Keratinocyte (primary cell): ENCODE measurements at regions not wholly inside any gene's neighbourhood (a gene's known extent, or its start where the extent isn't known, plus 50 kb on each side); places are given as distances from the start of the nearest gene placed in this dataset.

ENCODE experiments used
- DNase-seq: peaks from one replicate; pipeline ENCODE4 v3.0.0-alpha.2; 2011; ENCODE audit warnings: low read depth, missing footprints, low spot score
- FAIRE-seq: peaks from 2 replicates; lab custom pipeline; 2011; peaks lifted over from hg19 to GRCh38; lab: Jason Lieb, UNC
- H2AFZ ChIP-seq: 2 replicates; pipeline ENCODE4 v1.6.0; 2012; ENCODE audit warnings: low read length, control low read depth, inconsistent platforms; ENCODE audit not compliant: control insufficient read depth
- H3K27ac ChIP-seq: 2 replicates; pipeline ENCODE4 v1.5.1; 2011; ENCODE audit warnings: low read length; ENCODE audit not compliant: control insufficient read depth, insufficient read depth
- H3K27me3 ChIP-seq: 3 replicates; pipeline ENCODE4 v1.6.0; 2011; ENCODE audit warnings: low read length; ENCODE audit not compliant: control insufficient read depth, insufficient read depth; ENCODE audit errors: extremely low read depth
- H3K36me3 ChIP-seq, 2 experiments: 2 replicates in 1 of 2; 3 replicates in 1 of 2; pipeline ENCODE4 v1.5.1; 2011; ENCODE audit warnings: low read length in 2 of 2, mild to moderate bottlenecking in 1 of 2; ENCODE audit not compliant: control insufficient read depth in 2 of 2, insufficient read depth in 2 of 2; ENCODE audit errors: extremely low read depth in 1 of 2
- H3K4me1 ChIP-seq: 3 replicates; pipeline ENCODE4 v1.5.1; 2011; ENCODE audit warnings: low read length; ENCODE audit not compliant: control insufficient read depth, insufficient read depth; ENCODE audit errors: extremely low read depth
- H3K4me2 ChIP-seq: 3 replicates; pipeline ENCODE4 v1.6.0; 2011; ENCODE audit warnings: low read depth, low read length; ENCODE audit not compliant: control insufficient read depth, insufficient read depth; ENCODE audit errors: extremely low read depth
- H3K4me3 ChIP-seq, 3 experiments: fragments of 200-600 bp in 1 of 3; sonication (generic) in 1 of 3; 2 replicates in 2 of 3; 3 replicates in 1 of 3; pipeline ENCODE4 v1.5.1; 2011 to 2016; ENCODE audit warnings: low read length in 3 of 3, mild to moderate bottlenecking in 3 of 3, control low read depth in 2 of 3, inconsistent platforms in 1 of 3, low read depth in 1 of 3, mixed read lengths in 1 of 3, mixed run types in 1 of 3, moderate library complexity in 1 of 3; ENCODE audit not compliant: control insufficient read depth in 2 of 3, insufficient read depth in 2 of 3; ENCODE audit errors: extremely low read depth in 1 of 3
- H3K79me2 ChIP-seq: 2 replicates; pipeline ENCODE4 v1.6.0; 2012; ENCODE audit warnings: low read length; ENCODE audit not compliant: control insufficient read depth, insufficient read depth
- H3K9ac ChIP-seq: 3 replicates; pipeline ENCODE4 v1.6.0; 2011; ENCODE audit warnings: low read length; ENCODE audit not compliant: control insufficient read depth, insufficient read depth; ENCODE audit errors: extremely low read depth
- H3K9me1 ChIP-seq: 3 replicates; pipeline ENCODE4 v1.6.0; 2011; ENCODE audit warnings: low read length; ENCODE audit not compliant: control insufficient read depth, insufficient read depth; ENCODE audit errors: extremely low read depth
- H3K9me3 ChIP-seq: 2 replicates; pipeline ENCODE4 v1.5.1; 2012; ENCODE audit warnings: low read depth, low read length; ENCODE audit not compliant: control insufficient read depth
- H4K20me1 ChIP-seq: 3 replicates; pipeline ENCODE4 v1.6.0; 2011; ENCODE audit warnings: low read length; ENCODE audit not compliant: control insufficient read depth, insufficient read depth; ENCODE audit errors: extremely low read depth
- CTCF ChIP-seq, 3 experiments: IDR thresholded peaks in 1 of 3; conservative IDR thresholded peaks in 1 of 3; optimal IDR thresholded peaks in 1 of 3; 2 replicates in 2 of 3; 3 replicates in 1 of 3; pipeline versions ENCODE3 to v1.5.1; 2011; ENCODE audit warnings: low read length in 3 of 3, mild to moderate bottlenecking in 3 of 3, moderate library complexity in 2 of 3, control low read depth in 1 of 3, inconsistent platforms in 1 of 3; ENCODE audit not compliant: insufficient read depth in 2 of 3; ENCODE audit errors: extremely low read depth in 1 of 3
- EZH2 ChIP-seq: IDR thresholded peaks from one replicate; pipeline ENCODE4 v1.6.1; 2012; ENCODE audit warnings: inconsistent platforms, mild to moderate bottlenecking, low read length, moderate library complexity
- dilution Hi-C: fragments of 300-500 bp; cut with MboI; formaldehyde crosslinking; loops from one replicate; pipeline ENCODE4 v1.7.0; 2020; ENCODE audit warnings: low sequenced_read_pairs; ENCODE audit not compliant: extremely low pct_ligation_motif_present

- Histone ChIP-seq H3K4me2 (no peak overlapping the region), H3K36me3 (no peaks in the 10 kb centered on the region), H4K20me1 (no peaks in the 10 kb centered on the region), H3K4me3 (no peak overlapping the region), H3K9ac (no peak overlapping the region), H3K9me3 (no peaks in the 10 kb centered on the region), H3K79me2 (no peaks in the 10 kb centered on the region), H3K9me1 (no peaks in the 10 kb centered on the region), H3K27me3 (no peaks in the 10 kb centered on the region), H2AFZ (no peak overlapping the region), H3K4me1 (no peaks in the 10 kb centered on the region), H3K27ac (no peak overlapping the region)
- DNase-seq (no peak), FAIRE-seq (peak; percentile 44)
- TF ChIP-seq CTCF (optimal IDR thresholded peaks at IDR 0.05 in 1 of 3, IDR thresholded peaks at IDR 0.05 in 1 of 3, conservative IDR thresholded peaks at IDR 0.05 in 1 of 3; ENCODE audit: extremely low read depth in 1 of 3, insufficient read depth in 2 of 3, low read length in 3 of 3) (no peak), EZH2 (no peak)
- dilution Hi-C loops = no loop called here
These were observed 183.4 kb downstream of the MACC1 start for GRCh38 chr7:20033621-20034400.

GRCh38 chr7:20032741-20033140 lies 184.4 kb downstream of the MACC1 start:
- no peak overlapping the region for H2AFZ ChIP-seq
- H3K9me1 ChIP-seq = no peaks in the 10 kb centered on the region
- no peak overlapping the region for H3K27ac ChIP-seq
- no peaks in the 10 kb centered on the region for H3K36me3 ChIP-seq
- no peak for TF ChIP-seq CTCF (optimal IDR thresholded peaks at IDR 0.05 in 1 of 3, IDR thresholded peaks at IDR 0.05 in 1 of 3, conservative IDR thresholded peaks at IDR 0.05 in 1 of 3; ENCODE audit: extremely low read depth in 1 of 3, insufficient read depth in 2 of 3, low read length in 3 of 3)
- TF ChIP-seq EZH2 = no peak
- no peaks in the 10 kb centered on the region for H3K27me3 ChIP-seq
- H3K4me1 ChIP-seq = no peaks in the 10 kb centered on the region
- H3K4me3 ChIP-seq = no peak overlapping the region
- no peak overlapping the region for H3K4me2 ChIP-seq
- H3K9me3 ChIP-seq = no peaks in the 10 kb centered on the region
- H4K20me1 ChIP-seq = no peaks in the 10 kb centered on the region
- no peaks in the 10 kb centered on the region for H3K79me2 ChIP-seq
- dilution Hi-C loops = no loop called here
- DNase-seq = no peak
- no peak overlapping the region for H3K9ac ChIP-seq
- FAIRE-seq = no peak
